HG03521 (cell line): ENCODE measurements at regions not wholly inside any gene's neighbourhood (a gene's known extent, or its start where the extent isn't known, plus 50 kb on each side); places are given as distances from the start of the nearest gene placed in this dataset.

ENCODE experiments used
- ATAC-seq: cut with Tn5 transposase; IDR thresholded peaks from one replicate; pipeline ENCODE4 v1.9.1; 2021; ENCODE audit warnings: mild to moderate bottlenecking, moderate library complexity; ENCODE audit not compliant: unreplicated experiment

GRCh38 chr4:17301266-17301665 is 210.6 kb downstream of the QDPR start:
- ATAC-seq = no peak

GRCh38 chr4:17296921-17297890 is 214.7 kb downstream of the QDPR start:
- no peak for ATAC-seq

GRCh38 chr4:17293901-17294300 is 218.0 kb downstream of the QDPR start:
- ATAC-seq = no peak

- no peak for ATAC-seq
Measured at GRCh38 chr4:17288151-17288550, 223.7 kb downstream of the QDPR start.

- no peak for ATAC-seq
Measured at GRCh38 chr4:17286752-17287460, 225.0 kb downstream of the QDPR start.

GRCh38 chr4:17285747-17286146 is 226.1 kb downstream of the QDPR start:
- ATAC-seq = no peak

GRCh38 chr4:17284323-17285175 is 227.3 kb downstream of the QDPR start:
- ATAC-seq = no peak

GRCh38 chr4:17283832-17284231 is 228.1 kb downstream of the QDPR start:
- no peak for ATAC-seq

GRCh38 chr4:17283251-17283650 is 228.6 kb downstream of the QDPR start:
- ATAC-seq = no peak

- ATAC-seq = no peak
Measured at GRCh38 chr4:17280261-17281018, 231.4 kb downstream of the QDPR start.

- no peak for ATAC-seq
Measured at GRCh38 chr4:17276776-17277175, 235.1 kb downstream of the QDPR start.

- ATAC-seq = no peak
Measured at GRCh38 chr4:17275836-17276235, 236.1 kb downstream of the QDPR start.

- no peak for ATAC-seq
Measured at GRCh38 chr4:17273047-17273446, 238.8 kb downstream of the QDPR start.

GRCh38 chr4:17272154-17272553 is 239.7 kb downstream of the QDPR start:
- ATAC-seq = no peak

GRCh38 chr4:17265653-17266052 is 246.2 kb downstream of the QDPR start:
- ATAC-seq = no peak

- ATAC-seq = no peak
Measured at GRCh38 chr4:17265139-17265538, 246.8 kb downstream of the QDPR start.

- no peak for ATAC-seq
Measured at GRCh38 chr4:17260166-17260907, 251.6 kb downstream of the QDPR start.

GRCh38 chr4:17258106-17258505 is 253.8 kb downstream of the QDPR start:
- no peak for ATAC-seq

GRCh38 chr4:17252131-17252530 is 259.8 kb downstream of the QDPR start:
- ATAC-seq = no peak

GRCh38 chr4:17251101-17251500 is 260.8 kb downstream of the QDPR start:
- ATAC-seq = no peak
